ENCODE measurements at regions not wholly inside any gene's neighbourhood (a gene's known extent, or its start where the extent isn't known, plus 50 kb on each side); places are given as distances from the start of the nearest gene placed in this dataset.

DNA sequence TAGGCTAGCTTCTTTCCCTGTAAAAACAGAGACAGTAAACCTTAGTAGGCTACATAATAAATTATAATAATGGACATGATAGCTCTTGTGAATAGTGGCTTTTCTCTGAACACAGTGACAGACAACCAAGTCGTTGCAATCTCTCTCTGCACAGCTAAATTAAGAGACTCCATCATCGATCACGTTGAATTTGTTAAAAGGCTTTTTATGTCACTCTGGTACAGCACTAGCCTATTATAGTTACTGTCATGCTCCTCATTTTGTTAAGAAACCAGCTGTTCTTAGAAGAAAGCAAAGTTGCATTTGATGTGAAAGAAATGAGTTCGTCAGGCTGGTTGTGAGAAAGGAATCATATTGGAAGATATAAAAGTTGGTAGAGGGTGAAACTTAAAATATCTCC, 50.3 kb upstream of the ARHGAP28 start:
- H2BK20ac ChIP-seq (ENCODE audit: low read length), result no peak overlapping the region
- no peak for FAIRE-seq
- no peak overlapping the region for H3K4me2 ChIP-seq (ENCODE audit: insufficient read depth in 1 of 2, low read depth in 2 of 2, low read length in 2 of 2)
- no peak overlapping the region for H3K4me3 ChIP-seq (ENCODE audit: extremely low read depth in 1 of 4, insufficient read depth in 2 of 4, low read depth in 3 of 4, low read length in 4 of 4)
- H2BK5ac ChIP-seq (ENCODE audit: low read depth, low read length), result no peak overlapping the region
- H2AK5ac ChIP-seq (ENCODE audit: low read depth, low read length), result no peak overlapping the region
- no peak overlapping the region for H3K18ac ChIP-seq (ENCODE audit: extremely low read depth, low read length)
- no peak overlapping the region for H3K9ac ChIP-seq (replicated peaks in 1 of 4; ENCODE audit: extremely low read depth in 1 of 4, low read depth in 3 of 4, low read length in 3 of 4)
- DNase-seq (ENCODE audit: low read depth in 1 of 2, low spot score in 2 of 2), result no peak
- no peak overlapping the region for H2AFZ ChIP-seq (ENCODE audit: low read length)
- no peaks in the 10 kb centered on the region for H3K79me1 ChIP-seq (ENCODE audit: low read depth, low read length)
- H2BK15ac ChIP-seq (ENCODE audit: low read length), result no peak overlapping the region
- no peaks in the 10 kb centered on the region for H3K36me3 ChIP-seq (ENCODE audit: control insufficient read depth in 2 of 4, insufficient read depth in 4 of 4, low read length in 3 of 4)
- no peak overlapping the region for H2BK120ac ChIP-seq (replicated peaks; ENCODE audit: low read depth, low read length)
- POLR2A ChIA-PET (ENCODE audit: partially characterized antibody), result no interaction called here
- no peaks in the 10 kb centered on the region; the same call in 1 of the 2 replicates for H3K23me2 ChIP-seq (ENCODE audit: low read depth, low read length)
- H2BK12ac ChIP-seq (ENCODE audit: low read depth, low read length), result no peak overlapping the region
- H3K27ac ChIP-seq (ENCODE audit: low read depth, low read length), result no peak overlapping the region
- H4K20me1 ChIP-seq (replicated peaks in 1 of 2; ENCODE audit: control insufficient read depth in 1 of 2, insufficient read depth in 2 of 2, low read length in 2 of 2), result no peaks in the 10 kb centered on the region
- H4K5ac ChIP-seq (ENCODE audit: insufficient read length, low read depth, low read length), result no peak overlapping the region
- H4K8ac ChIP-seq (ENCODE audit: extremely low read depth, insufficient read depth, low read length), result no peak overlapping the region
- no peak overlapping the region for H3K14ac ChIP-seq (ENCODE audit: insufficient read length)
- no peak overlapping the region for H3K23ac ChIP-seq (ENCODE audit: insufficient read length)
- H3K9me3 ChIP-seq (ENCODE audit: insufficient read depth in 2 of 2, low read depth in 1 of 2, low read length in 1 of 2), result no peaks in the 10 kb centered on the region
- H3K79me2 ChIP-seq (ENCODE audit: control insufficient read depth in 1 of 2, insufficient read depth in 2 of 2, low read length in 2 of 2), result no peaks in the 10 kb centered on the region
- no peak overlapping the region for H4K91ac ChIP-seq (replicated peaks; ENCODE audit: insufficient read length, low read length)
- no peaks in the 10 kb centered on the region for H3K27me3 ChIP-seq (replicated peaks in 1 of 4; ENCODE audit: control insufficient read depth in 3 of 4, extremely low read depth in 1 of 4, insufficient read depth in 3 of 4, low read length in 3 of 4)
- H3K4ac ChIP-seq (replicated peaks; ENCODE audit: insufficient read length, low read depth, low read length), result no peak overlapping the region
- CTCF ChIA-PET (ENCODE audit: partially characterized antibody), result interaction anchor here (0.6 to 1.0 kb wide), 3 partner anchors 157 to 242 kb away, joined by 3 to 5 read pairs (median 4); no protein-coding TSS in a partner anchor
- H3K4me1 ChIP-seq (replicated peaks in 1 of 4; ENCODE audit: control insufficient read depth in 3 of 4, insufficient read depth in 4 of 4, low read length in 3 of 4), result no peaks in the 10 kb centered on the region
- 87% methylated on average over 4 of the region's 4 CpGs; no CpG with 5 or more reads in 1 of the 2 experiments for WGBS, 2 experiments (ENCODE audit: extremely low coverage in 1 of 2, insufficient coverage in 1 of 2, insufficient read length in 1 of 2, insufficient replicate concordance in 2 of 2, low coverage in 1 of 2, low lambda C conversion rate in 2 of 2, missing lambda C conversion rate in 1 of 2)
- H3K56ac ChIP-seq (replicated peaks; ENCODE audit: insufficient read length, low read depth, low read length), result no peak overlapping the region
- TF ChIP-seq, protein P1, sequence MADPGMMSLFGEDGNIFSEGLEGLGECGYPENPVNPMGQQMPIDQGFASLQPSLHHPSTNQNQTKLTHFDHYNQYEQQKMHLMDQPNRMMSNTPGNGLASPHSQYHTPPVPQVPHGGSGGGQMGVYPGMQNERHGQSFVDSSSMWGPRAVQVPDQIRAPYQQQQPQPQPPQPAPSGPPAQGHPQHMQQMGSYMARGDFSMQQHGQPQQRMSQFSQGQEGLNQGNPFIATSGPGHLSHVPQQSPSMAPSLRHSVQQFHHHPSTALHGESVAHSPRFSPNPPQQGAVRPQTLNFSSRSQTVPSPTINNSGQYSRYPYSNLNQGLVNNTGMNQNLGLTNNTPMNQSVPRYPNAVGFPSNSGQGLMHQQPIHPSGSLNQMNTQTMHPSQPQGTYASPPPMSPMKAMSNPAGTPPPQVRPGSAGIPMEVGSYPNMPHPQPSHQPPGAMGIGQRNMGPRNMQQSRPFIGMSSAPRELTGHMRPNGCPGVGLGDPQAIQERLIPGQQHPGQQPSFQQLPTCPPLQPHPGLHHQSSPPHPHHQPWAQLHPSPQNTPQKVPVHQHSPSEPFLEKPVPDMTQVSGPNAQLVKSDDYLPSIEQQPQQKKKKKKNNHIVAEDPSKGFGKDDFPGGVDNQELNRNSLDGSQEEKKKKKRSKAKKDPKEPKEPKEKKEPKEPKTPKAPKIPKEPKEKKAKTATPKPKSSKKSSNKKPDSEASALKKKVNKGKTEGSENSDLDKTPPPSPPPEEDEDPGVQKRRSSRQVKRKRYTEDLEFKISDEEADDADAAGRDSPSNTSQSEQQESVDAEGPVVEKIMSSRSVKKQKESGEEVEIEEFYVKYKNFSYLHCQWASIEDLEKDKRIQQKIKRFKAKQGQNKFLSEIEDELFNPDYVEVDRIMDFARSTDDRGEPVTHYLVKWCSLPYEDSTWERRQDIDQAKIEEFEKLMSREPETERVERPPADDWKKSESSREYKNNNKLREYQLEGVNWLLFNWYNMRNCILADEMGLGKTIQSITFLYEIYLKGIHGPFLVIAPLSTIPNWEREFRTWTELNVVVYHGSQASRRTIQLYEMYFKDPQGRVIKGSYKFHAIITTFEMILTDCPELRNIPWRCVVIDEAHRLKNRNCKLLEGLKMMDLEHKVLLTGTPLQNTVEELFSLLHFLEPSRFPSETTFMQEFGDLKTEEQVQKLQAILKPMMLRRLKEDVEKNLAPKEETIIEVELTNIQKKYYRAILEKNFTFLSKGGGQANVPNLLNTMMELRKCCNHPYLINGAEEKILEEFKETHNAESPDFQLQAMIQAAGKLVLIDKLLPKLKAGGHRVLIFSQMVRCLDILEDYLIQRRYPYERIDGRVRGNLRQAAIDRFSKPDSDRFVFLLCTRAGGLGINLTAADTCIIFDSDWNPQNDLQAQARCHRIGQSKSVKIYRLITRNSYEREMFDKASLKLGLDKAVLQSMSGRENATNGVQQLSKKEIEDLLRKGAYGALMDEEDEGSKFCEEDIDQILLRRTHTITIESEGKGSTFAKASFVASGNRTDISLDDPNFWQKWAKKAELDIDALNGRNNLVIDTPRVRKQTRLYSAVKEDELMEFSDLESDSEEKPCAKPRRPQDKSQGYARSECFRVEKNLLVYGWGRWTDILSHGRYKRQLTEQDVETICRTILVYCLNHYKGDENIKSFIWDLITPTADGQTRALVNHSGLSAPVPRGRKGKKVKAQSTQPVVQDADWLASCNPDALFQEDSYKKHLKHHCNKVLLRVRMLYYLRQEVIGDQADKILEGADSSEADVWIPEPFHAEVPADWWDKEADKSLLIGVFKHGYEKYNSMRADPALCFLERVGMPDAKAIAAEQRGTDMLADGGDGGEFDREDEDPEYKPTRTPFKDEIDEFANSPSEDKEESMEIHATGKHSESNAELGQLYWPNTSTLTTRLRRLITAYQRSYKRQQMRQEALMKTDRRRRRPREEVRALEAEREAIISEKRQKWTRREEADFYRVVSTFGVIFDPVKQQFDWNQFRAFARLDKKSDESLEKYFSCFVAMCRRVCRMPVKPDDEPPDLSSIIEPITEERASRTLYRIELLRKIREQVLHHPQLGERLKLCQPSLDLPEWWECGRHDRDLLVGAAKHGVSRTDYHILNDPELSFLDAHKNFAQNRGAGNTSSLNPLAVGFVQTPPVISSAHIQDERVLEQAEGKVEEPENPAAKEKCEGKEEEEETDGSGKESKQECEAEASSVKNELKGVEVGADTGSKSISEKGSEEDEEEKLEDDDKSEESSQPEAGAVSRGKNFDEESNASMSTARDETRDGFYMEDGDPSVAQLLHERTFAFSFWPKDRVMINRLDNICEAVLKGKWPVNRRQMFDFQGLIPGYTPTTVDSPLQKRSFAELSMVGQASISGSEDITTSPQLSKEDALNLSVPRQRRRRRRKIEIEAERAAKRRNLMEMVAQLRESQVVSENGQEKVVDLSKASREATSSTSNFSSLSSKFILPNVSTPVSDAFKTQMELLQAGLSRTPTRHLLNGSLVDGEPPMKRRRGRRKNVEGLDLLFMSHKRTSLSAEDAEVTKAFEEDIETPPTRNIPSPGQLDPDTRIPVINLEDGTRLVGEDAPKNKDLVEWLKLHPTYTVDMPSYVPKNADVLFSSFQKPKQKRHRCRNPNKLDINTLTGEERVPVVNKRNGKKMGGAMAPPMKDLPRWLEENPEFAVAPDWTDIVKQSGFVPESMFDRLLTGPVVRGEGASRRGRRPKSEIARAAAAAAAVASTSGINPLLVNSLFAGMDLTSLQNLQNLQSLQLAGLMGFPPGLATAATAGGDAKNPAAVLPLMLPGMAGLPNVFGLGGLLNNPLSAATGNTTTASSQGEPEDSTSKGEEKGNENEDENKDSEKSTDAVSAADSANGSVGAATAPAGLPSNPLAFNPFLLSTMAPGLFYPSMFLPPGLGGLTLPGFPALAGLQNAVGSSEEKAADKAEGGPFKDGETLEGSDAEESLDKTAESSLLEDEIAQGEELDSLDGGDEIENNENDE (IDR thresholded peaks at IDR 0.05; ENCODE audit: insufficient replicate concordance, low read length), result no peak
